ENCODE measurements at regions not wholly inside any gene's neighbourhood (a gene's known extent, or its start where the extent isn't known, plus 50 kb on each side); places are given as distances from the start of the nearest gene placed in this dataset.

- TF ChIP-seq SUZ12 (IDR thresholded peaks at IDR 0.05; ENCODE audit: low read depth, low read length) (no peak), ZNF770 (CRISPR knock-in tag; IDR thresholded peaks at IDR 0.05) (no peak), SETDB1 (CRISPR knock-in tag; IDR thresholded peaks at IDR 0.05; ENCODE audit: borderline replicate concordance) (no peak), ATF4 (CRISPR knock-in tag; IDR thresholded peaks at IDR 0.05) (no peak; a peak in 1 of 4 replicates), HOXD1 (CRISPR knock-in tag; IDR thresholded peaks at IDR 0.05) (no peak), HBP1 (CRISPR knock-in tag; IDR thresholded peaks at IDR 0.05; ENCODE audit: low read depth) (no peak), ZUFSP (CRISPR knock-in tag; IDR thresholded peaks at IDR 0.05; ENCODE audit: borderline replicate concordance) (no peak), BRD4 (CRISPR knock-in tag; IDR thresholded peaks at IDR 0.05) (no peak), ZNF468 (CRISPR knock-in tag; IDR thresholded peaks at IDR 0.05) (no peak), FOXA1 (IDR thresholded peaks at IDR 0.05) (0 out of 2 replicates have a peak, but pooled peaks have one; percentile 27), FOXA1 (CRISPR knock-in tag; IDR thresholded peaks at IDR 0.05) (peak; percentile 87), JUND (CRISPR knock-in tag; IDR thresholded peaks at IDR 0.05) (no peak), BRF2 (CRISPR knock-in tag; IDR thresholded peaks at IDR 0.05) (no peak), THAP9 (CRISPR knock-in tag; IDR thresholded peaks at IDR 0.05; ENCODE audit: borderline replicate concordance) (no peak), KDM3A (CRISPR knock-in tag; IDR thresholded peaks at IDR 0.05; ENCODE audit: low read depth) (no peak), BORCS8-MEF2B (CRISPR knock-in tag; IDR thresholded peaks at IDR 0.05) (no peak), ZNF225 (CRISPR knock-in tag; IDR thresholded peaks at IDR 0.05) (no peak), SKI (IDR thresholded peaks at IDR 0.05; ENCODE audit: partially characterized antibody) (no peak), THYN1 (CRISPR knock-in tag; IDR thresholded peaks at IDR 0.05; ENCODE audit: borderline replicate concordance, low read depth) (no peak), MTERF4 (CRISPR knock-in tag; IDR thresholded peaks at IDR 0.05) (no peak)
Measured at GRCh38 chr6:95877480-95877879, 138.3 kb upstream of the FUT9 start (continued).

All from HepG2 (cell line).